LNCAP (cell line): ENCODE measurements at regions not wholly inside any gene's neighbourhood (a gene's known extent, or its start where the extent isn't known, plus 50 kb on each side); places are given as distances from the start of the nearest gene placed in this dataset.

Experiments used
- CTCF ChIP-seq: fragments of 450-650 bp; IDR thresholded peaks from 2 replicates; pipeline ENCODE4 v1.5.1; 2017; ENCODE audit warnings: mild to moderate bottlenecking

- no peak for TF ChIP-seq CTCF
Measured at GRCh38 chr3:94394885-94395284, 332.0 kb downstream of the NSUN3 start.

GRCh38 chr3:94395851-94396250 lies 333.0 kb downstream of the NSUN3 start:
- no peak for TF ChIP-seq CTCF

GRCh38 chr3:94398036-94398435 lies 335.2 kb downstream of the NSUN3 start:
- no peak for TF ChIP-seq CTCF

GRCh38 chr3:94401466-94401865 lies 338.6 kb downstream of the NSUN3 start:
- no peak for TF ChIP-seq CTCF

GRCh38 chr3:94402126-94402525 lies 339.3 kb downstream of the NSUN3 start:
- TF ChIP-seq CTCF = no peak

GRCh38 chr3:94405258-94406035 lies 342.6 kb downstream of the NSUN3 start:
- TF ChIP-seq CTCF = no peak

- TF ChIP-seq CTCF = no peak
Measured at GRCh38 chr3:94406595-94406994, 343.7 kb downstream of the NSUN3 start.
